Choroid plexus epithelial cell (primary cell): ENCODE measurements at regions not wholly inside any gene's neighbourhood (a gene's known extent, or its start where the extent isn't known, plus 50 kb on each side); places are given as distances from the start of the nearest gene placed in this dataset.

Source experiments
- DNase-seq: peaks from one replicate; pipeline ENCODE4 v3.0.0-alpha.2; 2010; ENCODE audit warnings: low read depth
- H3K4me3 ChIP-seq: 2 replicates; pipeline ENCODE4 v1.5.1; 2011; ENCODE audit warnings: low read depth, mild to moderate bottlenecking, control low read depth, low read length, moderate library complexity
- CTCF ChIP-seq: conservative IDR thresholded peaks from 2 replicates; pipeline ENCODE4 v1.5.1; 2011; ENCODE audit warnings: low read depth, mild to moderate bottlenecking, control low read depth, inconsistent platforms, low read length, moderate library complexity

- H3K4me3 ChIP-seq: no peak overlapping the region
- TF ChIP-seq CTCF: no peak
Measured at GRCh38 chr13:111537115-111537728, 216.8 kb downstream of the TEX29 start.

GRCh38 chr13:111537843-111538499 lies 217.5 kb downstream of the TEX29 start:
- TF ChIP-seq CTCF: no peak
- no peak for DNase-seq
- no peak overlapping the region for H3K4me3 ChIP-seq

More at GRCh38 chr13:111537115-111537728, 216.8 kb downstream of the TEX29 start:
- no peak for DNase-seq

- no peak overlapping the region for H3K4me3 ChIP-seq
- no peak for TF ChIP-seq CTCF
- no peak for DNase-seq
Measured at GRCh38 chr13:111539252-111539651, 218.8 kb downstream of the TEX29 start.

GRCh38 chr13:111539791-111540446 lies 219.5 kb downstream of the TEX29 start:
- no peak for TF ChIP-seq CTCF
- H3K4me3 ChIP-seq: no peak overlapping the region
- no peak for DNase-seq

- no peak for DNase-seq
- no peak for TF ChIP-seq CTCF
- H3K4me3 ChIP-seq: no peak overlapping the region
Measured at GRCh38 chr13:111540486-111540885, 220.0 kb downstream of the TEX29 start.

GRCh38 chr13:111541345-111541744 lies 220.9 kb downstream of the TEX29 start:
- no peak overlapping the region for H3K4me3 ChIP-seq
- no peak for DNase-seq
- TF ChIP-seq CTCF: no peak
